ENCODE measurements at regions not wholly inside any gene's neighbourhood (a gene's known extent, or its start where the extent isn't known, plus 50 kb on each side); places are given as distances from the start of the nearest gene placed in this dataset.

DNA sequence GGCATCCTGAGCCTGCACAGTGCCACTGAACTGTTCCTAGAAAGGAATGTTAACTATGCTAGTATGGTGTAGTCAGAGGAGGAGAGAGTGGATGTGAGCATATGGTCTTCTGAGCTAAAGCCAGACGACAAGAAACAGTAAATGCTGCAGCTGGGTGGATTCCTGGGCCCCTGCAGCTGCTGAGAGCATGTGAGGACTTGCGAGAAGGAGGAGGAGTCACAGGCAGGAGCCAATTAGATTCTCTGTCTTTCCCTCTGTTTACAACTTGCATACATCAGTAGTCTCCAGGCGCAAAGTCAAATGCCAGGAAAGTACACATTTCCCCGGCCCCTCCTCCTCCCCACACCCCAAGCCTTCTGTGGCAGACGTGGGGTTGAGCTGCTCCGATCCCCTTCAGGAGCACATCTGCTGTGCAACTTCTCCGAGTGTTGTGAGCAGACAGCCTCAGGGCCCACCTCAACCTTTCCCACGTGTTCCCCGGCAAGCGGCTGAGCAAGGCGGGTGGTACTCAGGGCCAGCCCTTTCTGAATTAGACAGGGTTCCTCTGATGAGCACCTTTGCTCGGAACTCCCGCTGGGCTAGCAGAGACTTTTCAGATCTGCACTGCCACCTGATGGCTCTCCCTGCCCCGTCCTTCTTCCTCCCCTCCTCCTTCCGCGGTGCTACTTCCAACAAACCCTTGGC is 108.7 kb upstream of the ATP6AP2 start:
- TF ChIP-seq SMC3 (IDR thresholded peaks at IDR 0.05; ENCODE audit: borderline replicate concordance, low read length) (peak; percentile 33; the same call in 1 of the 2 replicates), HDGF (IDR thresholded peaks at IDR 0.05) (no peak), NFYB (IDR thresholded peaks at IDR 0.05; ENCODE audit: insufficient read depth, low read depth, low read length) (0 out of 2 replicates have a peak, but pooled peaks have one; percentile 20), RFX5 (IDR thresholded peaks at IDR 0.05; ENCODE audit: low read depth, low read length) (peak; percentile 91), CTCF (IDR thresholded peaks at IDR 0.05 in 2 of 3, conservative IDR thresholded peaks at IDR 0.05 in 1 of 3; ENCODE audit: control insufficient read depth in 2 of 3, extremely low read depth in 1 of 3, insufficient read depth in 1 of 3, low read depth in 3 of 3, low read length in 3 of 3) (peak; percentile 4 to 52 (median 28); a peak in 3 of 6 replicates), CREB1 (IDR thresholded peaks at IDR 0.05; ENCODE audit: low read depth) (0 out of 2 replicates have a peak, but pooled peaks have one; percentile 24)
- SMC1A ChIA-PET (ENCODE audit: uncharacterized antibody, unreplicated experiment), result interaction anchor here (1.0 kb wide), 1 partner anchor 657 kb away, joined by 4 read pairs; no protein-coding TSS in a partner anchor
- POLR2A ChIA-PET, result no interaction called here
- WGBS (ENCODE audit: insufficient coverage, insufficient replicate concordance, low lambda C conversion rate, missing lambda C conversion rate), result 12% methylated on average over 14 of the region's 16 CpGs
- FAIRE-seq (no peak), DNase-seq (ENCODE audit: low read depth, low spot score) (peak; percentile 33), ATAC-seq (peak; percentile 53)
- H3K4me1 ChIP-seq (ENCODE audit: control insufficient read depth, insufficient read depth, low read length), result peaks cover 5% of the 10 kb centered on the region; the same call in 1 of the 2 replicates
- no peaks in the 10 kb centered on the region for H4K20me1 ChIP-seq (ENCODE audit: control insufficient read depth, insufficient read depth)
- in situ Hi-C loops (cut with MboI), result no loop called here
- no peaks in the 10 kb centered on the region for H3K27me3 ChIP-seq (replicated peaks in 1 of 2; ENCODE audit: control insufficient read depth in 2 of 2, insufficient read depth in 2 of 2, low read length in 1 of 2)
- no peak overlapping the region for H3K27ac ChIP-seq (ENCODE audit: control insufficient read depth, insufficient read depth)
- H3K4me3 ChIP-seq, result no peak overlapping the region
- intact Hi-C loops (cut with micrococcal nuclease; ENCODE audit: unreplicated experiment), result loop anchor here (5.0 to 10.0 kb wide), 2 partner anchors 205 to 377 kb away; partner anchors contain the start of gene BCOR
- H3K4me2 ChIP-seq (ENCODE audit: control insufficient read depth, insufficient read depth), result 0 out of 2 replicates have a peak overlapping the region, but pooled peaks have one; percentile 7
- peak overlapping the region; percentile 3; the same call in 1 of the 2 replicates for H2AFZ ChIP-seq (ENCODE audit: control insufficient read depth, low read depth, low read length)
- H3K36me3 ChIP-seq (ENCODE audit: control insufficient read depth in 2 of 2, insufficient read depth in 2 of 2, low read length in 1 of 2), result no peaks in the 10 kb centered on the region
- H3K9ac ChIP-seq (ENCODE audit: control insufficient read depth, insufficient read depth, low read length), result no peak overlapping the region
- CTCF ChIA-PET, result interaction anchor here (1.0 kb wide), 1 partner anchor 656 kb away, joined by 4 read pairs; no protein-coding TSS in a partner anchor
- BruUV-seq (replicated peaks), result no TSS peak
- H3K79me2 ChIP-seq (ENCODE audit: control insufficient read depth, insufficient read depth, low read length), result no peaks in the 10 kb centered on the region
- H3K9me3 ChIP-seq (replicated peaks; ENCODE audit: control insufficient read depth, insufficient read depth, low read length), result no peaks in the 10 kb centered on the region
- RAD21 ChIA-PET (ENCODE audit: unreplicated experiment), result interaction anchor here (0.6 kb wide), 1 partner anchor 68 kb away, joined by 3 read pairs; no protein-coding TSS in a partner anchor
